ENCODE measurements at regions not wholly inside any gene's neighbourhood (a gene's known extent, or its start where the extent isn't known, plus 50 kb on each side); places are given as distances from the start of the nearest gene placed in this dataset.

DNA sequence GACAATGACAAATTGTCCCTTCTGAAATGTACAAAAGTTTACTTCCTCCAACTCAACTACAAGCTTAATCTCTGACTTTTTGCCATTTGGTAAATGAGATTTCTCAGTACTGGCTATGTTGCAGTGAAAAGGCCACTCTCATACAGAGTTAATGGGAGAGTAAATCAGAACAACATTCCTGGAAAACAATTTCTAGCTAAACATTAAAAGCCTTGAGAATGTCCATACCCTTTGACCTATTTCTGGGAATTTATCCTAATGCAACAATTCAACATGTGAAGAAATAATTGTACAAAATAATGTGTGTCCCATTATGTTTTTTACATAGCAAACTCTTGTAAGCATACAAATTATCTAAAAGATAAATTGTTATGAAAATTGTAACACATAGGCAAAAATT lies 56.3 kb upstream of the SPEF2 start:
- no peak overlapping the region for H3K27ac Mint-ChIP-seq
- DNase-seq = no peak
- ChIA-PET CTCF (no interaction called here), POLR2A (no interaction called here)
- intact Hi-C loops (cut with micrococcal nuclease) = no loop called here
- H3K4me1 Mint-ChIP-seq = no peaks in the 10 kb centered on the region
- no peaks in the 10 kb centered on the region for H3K36me3 Mint-ChIP-seq (ENCODE audit: low read depth)
- no peak overlapping the region for H3K4me3 Mint-ChIP-seq
- peaks cover 29% of the 10 kb centered on the region for H3K9me3 Mint-ChIP-seq
- ATAC-seq (ENCODE audit: low read depth) = no peak
- TF ChIP-seq, protein P1, sequence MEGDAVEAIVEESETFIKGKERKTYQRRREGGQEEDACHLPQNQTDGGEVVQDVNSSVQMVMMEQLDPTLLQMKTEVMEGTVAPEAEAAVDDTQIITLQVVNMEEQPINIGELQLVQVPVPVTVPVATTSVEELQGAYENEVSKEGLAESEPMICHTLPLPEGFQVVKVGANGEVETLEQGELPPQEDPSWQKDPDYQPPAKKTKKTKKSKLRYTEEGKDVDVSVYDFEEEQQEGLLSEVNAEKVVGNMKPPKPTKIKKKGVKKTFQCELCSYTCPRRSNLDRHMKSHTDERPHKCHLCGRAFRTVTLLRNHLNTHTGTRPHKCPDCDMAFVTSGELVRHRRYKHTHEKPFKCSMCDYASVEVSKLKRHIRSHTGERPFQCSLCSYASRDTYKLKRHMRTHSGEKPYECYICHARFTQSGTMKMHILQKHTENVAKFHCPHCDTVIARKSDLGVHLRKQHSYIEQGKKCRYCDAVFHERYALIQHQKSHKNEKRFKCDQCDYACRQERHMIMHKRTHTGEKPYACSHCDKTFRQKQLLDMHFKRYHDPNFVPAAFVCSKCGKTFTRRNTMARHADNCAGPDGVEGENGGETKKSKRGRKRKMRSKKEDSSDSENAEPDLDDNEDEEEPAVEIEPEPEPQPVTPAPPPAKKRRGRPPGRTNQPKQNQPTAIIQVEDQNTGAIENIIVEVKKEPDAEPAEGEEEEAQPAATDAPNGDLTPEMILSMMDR (IDR thresholded peaks at IDR 0.05) = no peak
- H3K27me3 Mint-ChIP-seq = no peaks in the 10 kb centered on the region

DNA sequence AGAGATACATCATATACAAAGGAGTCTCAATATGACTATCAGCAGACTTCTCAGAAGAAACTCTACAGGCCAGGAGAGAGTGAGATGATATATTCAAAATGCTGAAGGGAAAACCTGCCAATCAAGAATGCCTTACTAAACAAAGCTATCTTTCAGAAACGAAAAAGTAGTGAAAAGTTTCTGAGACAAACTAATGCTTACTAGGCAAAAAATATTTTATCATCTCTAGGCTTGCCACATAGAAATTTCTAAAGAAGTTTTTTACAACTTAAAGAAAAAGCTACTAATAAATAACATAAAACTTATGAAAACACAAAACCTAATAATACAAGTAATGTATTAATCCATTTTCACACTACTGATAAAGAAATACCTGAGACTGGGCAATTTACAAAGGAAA lies 59.9 kb upstream of the SPEF2 start:
- intact Hi-C loops (cut with micrococcal nuclease) = no loop called here
- H3K9me3 Mint-ChIP-seq = peaks cover 23% of the 10 kb centered on the region
- ATAC-seq (ENCODE audit: low read depth) (no peak), DNase-seq (no peak)
- TF ChIP-seq, protein P1 (IDR thresholded peaks at IDR 0.05) = no peak
- CTCF ChIA-PET = no interaction called here
- H3K4me3 Mint-ChIP-seq = no peak overlapping the region
- H3K27ac Mint-ChIP-seq = no peak overlapping the region
- H3K4me1 Mint-ChIP-seq = no peaks in the 10 kb centered on the region
- POLR2A ChIA-PET = no interaction called here
- no peaks in the 10 kb centered on the region for H3K27me3 Mint-ChIP-seq
- H3K36me3 Mint-ChIP-seq (ENCODE audit: low read depth) = no peaks in the 10 kb centered on the region

DNA sequence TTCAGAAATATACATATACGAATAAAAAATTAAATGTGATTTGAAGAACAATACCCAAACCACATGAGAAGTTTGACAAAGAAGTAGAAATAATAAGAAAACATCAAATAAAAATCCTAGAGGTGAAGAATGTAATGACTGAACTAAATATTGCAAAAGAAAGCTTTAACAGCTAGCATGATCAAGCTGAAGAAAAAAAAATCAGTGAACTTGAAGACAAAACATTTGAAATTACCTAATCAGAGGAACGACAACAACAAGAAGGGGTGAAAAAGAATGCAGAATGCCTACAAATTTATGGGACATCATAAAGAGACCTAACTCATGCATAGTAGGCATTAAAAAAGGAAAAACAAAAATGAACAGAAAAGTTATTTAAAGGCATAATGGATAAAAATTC lies 60.5 kb upstream of the SPEF2 start:
- H3K4me3 Mint-ChIP-seq = no peak overlapping the region
- ATAC-seq (ENCODE audit: low read depth) (no peak), DNase-seq (no peak)
- intact Hi-C loops (cut with micrococcal nuclease) = no loop called here
- H3K4me1 Mint-ChIP-seq = no peaks in the 10 kb centered on the region
- CTCF ChIA-PET = no interaction called here
- TF ChIP-seq, protein P1 (IDR thresholded peaks at IDR 0.05) = no peak
- POLR2A ChIA-PET = no interaction called here
- no peaks in the 10 kb centered on the region for H3K27me3 Mint-ChIP-seq
- no peak overlapping the region for H3K27ac Mint-ChIP-seq
- H3K36me3 Mint-ChIP-seq (ENCODE audit: low read depth) = no peaks in the 10 kb centered on the region
- H3K9me3 Mint-ChIP-seq = peaks cover 20% of the 10 kb centered on the region

GRCh38 chr5:35554016-35554415 lies 63.6 kb upstream of the SPEF2 start:
- Mint-ChIP-seq H3K4me3 (no peak overlapping the region), H3K4me1 (no peaks in the 10 kb centered on the region), H3K27ac (no peak overlapping the region), H3K9me3 (peaks cover 15% of the 10 kb centered on the region), H3K27me3 (no peaks in the 10 kb centered on the region), H3K36me3 (ENCODE audit: low read depth) (no peaks in the 10 kb centered on the region)
- DNase-seq = no peak
- ChIA-PET POLR2A (no interaction called here), CTCF (no interaction called here)
- TF ChIP-seq, protein P1 (IDR thresholded peaks at IDR 0.05) = no peak
- intact Hi-C loops (cut with micrococcal nuclease) = no loop called here
- ATAC-seq (ENCODE audit: low read depth) = no peak

- CTCF ChIA-PET = no interaction called here
- Mint-ChIP-seq H3K4me1 (no peaks in the 10 kb centered on the region), H3K9me3 (no peaks in the 10 kb centered on the region), H3K36me3 (ENCODE audit: low read depth) (no peaks in the 10 kb centered on the region), H3K4me3 (no peak overlapping the region), H3K27ac (no peak overlapping the region), H3K27me3 (no peaks in the 10 kb centered on the region)
- no peak for DNase-seq
- POLR2A ChIA-PET = no interaction called here
- TF ChIP-seq, protein P1 (IDR thresholded peaks at IDR 0.05) = no peak
- ATAC-seq (ENCODE audit: low read depth) = no peak
- intact Hi-C loops (cut with micrococcal nuclease) = no loop called here
Measured at GRCh38 chr5:35545190-35545589, 72.5 kb upstream of the SPEF2 start.

Data from activated B cell treated with CpG ODN at 0.5 μM for 24 hours (primary cell).